ENCODE measurements at regions not wholly inside any gene's neighbourhood (a gene's known extent, or its start where the extent isn't known, plus 50 kb on each side); places are given as distances from the start of the nearest gene placed in this dataset.

GRCh38 chr14:100440758-100441203 lies 117.6 kb downstream of the SLC25A47 start:
- DNase-seq, result no peak

- no peak for DNase-seq
Measured at GRCh38 chr14:100441271-100441947, 118.3 kb downstream of the SLC25A47 start.

- DNase-seq, result no peak
Measured at GRCh38 chr14:100442036-100442435, 118.9 kb downstream of the SLC25A47 start.

- no peak for DNase-seq
Measured at GRCh38 chr14:100442498-100443490, 119.7 kb downstream of the SLC25A47 start.

- DNase-seq, result no peak
Measured at GRCh38 chr14:100443603-100444002, 120.5 kb downstream of the SLC25A47 start.

GRCh38 chr14:100445436-100446088 lies 122.4 kb downstream of the SLC25A47 start:
- DNase-seq, result no peak

GRCh38 chr14:100446572-100446971 lies 123.4 kb downstream of the SLC25A47 start:
- no peak for DNase-seq

- no peak for DNase-seq
Measured at GRCh38 chr14:100448376-100448775, 125.2 kb downstream of the SLC25A47 start.

- no peak for DNase-seq
Measured at GRCh38 chr14:100449225-100449987, 126.3 kb downstream of the SLC25A47 start.

- no peak for DNase-seq
Measured at GRCh38 chr14:100450049-100450448, 126.9 kb downstream of the SLC25A47 start.

GRCh38 chr14:100450736-100451135 lies 127.6 kb downstream of the SLC25A47 start:
- DNase-seq, result no peak

- no peak for DNase-seq
Measured at GRCh38 chr14:100451264-100451663, 128.1 kb downstream of the SLC25A47 start.

GRCh38 chr14:100453930-100454329 lies 130.8 kb downstream of the SLC25A47 start:
- no peak for DNase-seq

GRCh38 chr14:100454437-100454836 lies 131.3 kb downstream of the SLC25A47 start:
- DNase-seq, result no peak

GRCh38 chr14:100463937-100464336 lies 123.3 kb downstream of the BEGAIN start:
- no peak for DNase-seq

GRCh38 chr14:100466111-100466856 lies 120.9 kb downstream of the BEGAIN start:
- no peak for DNase-seq

GRCh38 chr14:100467046-100467750 lies 120.0 kb downstream of the BEGAIN start:
- no peak for DNase-seq

- DNase-seq, result no peak
Measured at GRCh38 chr14:100467939-100468338, 119.3 kb downstream of the BEGAIN start.

GRCh38 chr14:100468557-100468956 lies 118.7 kb downstream of the BEGAIN start:
- DNase-seq, result no peak

GRCh38 chr14:100469632-100470522 lies 117.3 kb downstream of the BEGAIN start:
- DNase-seq, result no peak
